Right hindlimb (tissue), 1 donor: ENCODE measurements at regions not wholly inside any gene's neighbourhood (a gene's known extent, or its start where the extent isn't known, plus 50 kb on each side); places are given as distances from the start of the nearest gene placed in this dataset.
A peak's percentile ranks its signal among the peaks of the same experiment; 100 is the strongest.

Experiments
- DNase-seq: peaks from one replicate; pipeline ENCODE4 v3.0.0-alpha.2; 2018

- DNase-seq = no peak
These were observed 354.5 kb upstream of the DUSP10 start for GRCh38 chr1:222096476-222096772.

DNA sequence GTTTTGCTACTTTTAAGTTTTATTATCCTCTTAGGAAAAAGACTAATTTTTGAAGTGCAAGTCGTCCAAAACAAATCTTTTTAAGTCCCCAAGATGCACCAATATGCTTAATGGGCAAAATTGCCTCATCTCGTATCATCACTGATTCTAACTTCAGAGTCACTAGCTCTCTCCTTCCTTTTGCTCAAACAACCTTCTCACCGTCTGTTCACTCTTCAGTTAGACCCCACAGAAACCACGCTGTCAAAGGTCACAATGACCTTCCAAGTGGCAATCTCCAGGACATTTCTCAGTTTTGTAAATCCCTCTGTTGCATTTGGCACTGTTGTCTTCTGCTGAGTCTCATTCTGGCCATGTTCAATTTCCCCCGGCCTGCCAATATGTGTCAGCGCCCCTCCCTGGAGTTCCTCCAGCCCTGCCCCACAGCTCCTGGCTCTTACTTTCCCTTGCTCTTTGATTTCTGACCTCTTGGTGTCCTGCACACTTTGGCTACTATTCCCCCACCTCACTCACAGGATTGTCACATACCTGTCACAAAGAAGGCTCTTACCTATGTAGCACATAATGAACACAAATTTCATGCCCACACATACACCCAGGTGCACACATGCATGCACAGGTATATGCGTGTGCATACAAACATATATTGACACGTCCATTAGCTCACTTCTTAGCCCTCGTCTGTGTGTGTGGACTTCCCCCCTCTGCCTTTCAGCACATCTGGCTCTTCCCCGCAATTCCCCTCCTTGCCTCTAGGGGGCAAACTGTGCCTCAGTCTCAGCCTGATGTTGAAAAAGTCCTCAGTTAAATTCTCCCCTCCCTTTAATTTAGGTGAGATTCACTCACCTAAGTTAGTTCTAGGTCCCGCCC is 354.0 kb upstream of the DUSP10 start:
- no peak for DNase-seq

- DNase-seq = no peak
These were observed 351.6 kb upstream of the DUSP10 start for GRCh38 chr1:222093518-222093917.

GRCh38 chr1:222090103-222090502 is 348.2 kb upstream of the DUSP10 start:
- no peak for DNase-seq

DNA sequence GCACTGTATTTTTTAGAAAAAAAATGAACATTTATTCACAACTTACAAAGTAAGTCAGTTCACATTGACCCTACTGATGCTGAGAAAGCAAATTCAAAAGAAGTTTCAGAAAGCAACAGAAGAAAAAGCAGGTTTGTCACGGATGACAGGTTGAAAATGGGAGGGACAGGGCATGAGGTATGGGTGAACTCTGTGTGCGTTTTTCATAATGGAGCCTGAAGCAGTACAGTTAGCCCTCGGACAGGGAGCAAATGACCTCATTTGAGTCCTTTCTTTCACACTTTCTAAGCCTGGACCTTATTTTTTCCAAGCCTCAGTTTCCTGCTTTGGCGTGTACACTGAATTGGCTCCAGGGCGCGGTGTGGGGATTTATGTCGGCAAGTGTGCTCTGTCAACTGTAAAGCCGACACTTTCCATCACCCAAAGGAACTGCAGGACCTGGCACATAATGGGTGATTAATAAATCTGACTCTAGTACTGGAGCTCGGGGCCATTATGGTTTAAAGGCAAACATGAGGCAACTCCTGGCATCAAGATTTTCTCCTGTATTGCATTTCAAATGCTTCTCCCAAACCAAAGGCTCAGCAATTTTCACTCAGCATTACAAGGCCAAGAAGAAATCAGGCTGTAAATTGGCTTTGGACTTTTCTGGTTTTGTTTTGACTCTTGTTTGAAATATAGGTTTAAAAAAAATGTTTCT is 345.5 kb upstream of the DUSP10 start:
- DNase-seq = no peak

GRCh38 chr1:222084996-222085395 is 343.1 kb upstream of the DUSP10 start:
- DNase-seq = no peak

DNA sequence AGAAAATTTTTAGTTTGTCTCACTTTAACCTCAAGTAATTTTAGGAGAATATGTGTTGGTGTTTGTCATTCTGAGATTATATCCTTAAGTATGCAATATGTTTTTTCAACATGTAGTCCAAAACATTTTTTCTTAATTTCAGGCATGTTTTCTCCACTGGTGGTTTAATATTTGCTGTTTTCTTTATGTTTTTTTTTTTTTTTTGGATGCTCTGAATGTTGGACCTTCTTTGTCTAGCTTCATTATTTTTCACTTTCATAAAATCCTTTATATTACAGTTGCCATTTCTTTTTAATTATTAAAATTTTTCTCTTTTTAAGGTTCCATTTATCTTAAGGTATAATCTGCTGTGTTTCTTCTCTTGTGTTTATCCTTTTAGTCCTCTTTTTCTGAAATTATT is 342.2 kb upstream of the DUSP10 start:
- no peak for DNase-seq

- DNase-seq = no peak
These were observed 340.0 kb upstream of the DUSP10 start for GRCh38 chr1:222081859-222082258.

DNA sequence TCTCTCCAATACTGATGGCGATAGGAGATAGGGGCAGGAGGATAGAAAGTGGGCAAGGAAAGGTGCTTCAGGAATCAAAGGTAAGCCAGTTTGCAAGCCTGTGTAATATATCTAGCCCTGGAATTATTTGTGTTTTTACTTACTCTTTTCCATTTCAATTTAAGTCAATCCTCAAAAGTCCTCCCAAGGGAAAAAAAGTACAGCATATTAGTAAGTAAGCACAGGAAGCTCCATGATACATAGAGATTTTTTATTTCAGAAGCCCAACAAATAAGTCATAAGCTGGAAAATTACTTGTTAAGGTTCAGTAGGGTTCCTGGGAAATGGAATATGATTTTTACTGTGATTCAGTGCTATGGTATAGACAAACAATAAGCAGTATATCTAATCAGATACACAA is 337.7 kb upstream of the DUSP10 start:
- no peak for DNase-seq

DNA sequence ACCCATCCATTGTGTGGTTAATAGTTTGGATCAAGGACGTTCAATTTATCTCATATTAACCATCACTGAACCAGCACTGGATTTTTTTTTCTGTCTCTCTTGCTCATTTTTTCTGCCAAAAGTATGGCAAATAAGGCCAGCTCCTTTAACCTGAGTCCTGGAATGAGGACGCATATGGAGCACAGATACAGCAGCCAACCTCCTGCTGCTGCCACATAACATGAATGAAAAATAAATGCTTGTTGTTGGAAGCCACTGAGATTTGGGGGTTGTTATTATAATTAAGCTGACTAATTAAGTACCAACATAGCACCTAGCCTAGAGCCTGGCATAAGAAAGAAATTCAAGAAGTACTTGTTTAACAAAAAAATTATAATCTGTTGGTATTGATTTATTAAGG is 335.3 kb upstream of the DUSP10 start:
- no peak for DNase-seq

DNA sequence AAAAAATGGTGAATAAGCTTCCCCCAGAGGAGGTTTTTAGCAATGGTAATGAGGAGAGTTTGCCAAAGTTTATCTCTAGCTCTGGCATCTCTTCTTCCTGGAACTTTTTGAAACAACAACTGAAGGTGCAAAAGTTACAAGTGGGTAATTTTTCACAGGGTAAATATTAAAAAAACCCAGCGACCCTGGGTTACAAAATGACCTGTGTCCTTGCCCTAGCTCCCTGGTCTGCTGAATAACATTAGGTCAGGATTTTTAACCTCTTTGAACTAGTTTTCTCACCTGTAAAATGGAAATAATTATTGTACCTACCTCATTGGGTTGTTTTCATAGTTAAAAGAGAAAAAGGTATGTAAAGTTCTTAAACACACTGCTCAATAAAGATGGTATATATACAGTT is 332.4 kb upstream of the DUSP10 start:
- DNase-seq = no peak

- peak; percentile 28 for DNase-seq
These were observed 331.6 kb upstream of the DUSP10 start for GRCh38 chr1:222073307-222073995.

DNA sequence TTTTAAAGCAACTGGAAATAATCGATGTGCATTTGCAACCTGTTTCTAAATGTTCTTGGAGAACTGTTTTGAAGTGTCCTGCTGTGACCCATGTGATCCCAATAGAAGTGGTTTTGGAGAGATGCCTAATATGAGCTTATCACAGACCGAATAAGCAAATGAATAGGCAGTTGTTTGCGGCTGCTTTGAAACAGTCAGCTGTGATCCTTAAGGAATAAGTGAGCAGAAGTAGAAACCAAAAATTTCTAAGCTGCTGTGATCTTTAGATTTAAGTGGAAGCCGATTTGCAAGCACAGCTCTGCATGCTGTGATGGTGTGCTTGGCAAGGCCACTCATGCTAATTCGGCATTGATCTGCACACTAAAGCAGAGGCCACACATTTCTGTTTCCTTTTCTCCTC is 329.5 kb upstream of the DUSP10 start:
- DNase-seq = no peak

GRCh38 chr1:222068937-222069336 is 327.0 kb upstream of the DUSP10 start:
- DNase-seq = no peak

DNA sequence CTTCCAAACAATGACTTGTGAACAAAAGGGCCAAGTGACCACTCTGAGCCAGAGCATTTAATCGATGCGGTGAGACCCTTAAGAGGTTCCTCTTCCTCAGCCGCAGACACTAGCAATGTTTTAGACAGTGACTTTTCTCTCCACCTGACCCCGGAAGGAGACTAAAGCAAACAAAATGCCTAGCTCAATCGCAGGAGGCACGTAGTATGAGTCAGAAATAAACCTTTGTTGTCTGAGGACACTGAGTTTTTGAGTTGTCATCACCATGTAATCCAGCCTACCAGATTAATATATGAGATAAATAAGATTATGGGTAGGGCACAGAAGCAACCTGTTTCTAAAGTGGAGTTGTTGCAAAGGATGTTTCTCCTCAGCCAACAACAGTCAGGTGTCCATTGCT is 326.2 kb upstream of the DUSP10 start:
- DNase-seq = no peak

DNA sequence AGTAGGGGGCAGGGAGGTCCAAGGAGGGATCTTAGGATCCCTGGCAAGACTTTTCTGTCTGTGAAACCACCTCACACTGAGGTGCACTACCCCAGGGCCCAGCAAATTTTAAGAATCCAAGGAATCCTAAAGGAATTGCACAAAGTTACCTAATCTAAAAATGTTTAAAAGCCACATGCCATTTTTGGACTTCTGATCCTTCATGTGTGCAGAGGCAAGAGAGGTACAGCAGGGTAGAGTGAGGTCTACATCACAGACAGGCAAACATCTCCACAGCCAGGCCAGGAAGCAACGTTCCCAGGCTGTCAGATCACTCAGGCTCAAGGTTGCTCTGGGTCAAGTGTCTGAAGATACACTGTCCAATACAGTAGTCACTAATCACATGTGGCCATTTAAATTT is 324.6 kb upstream of the DUSP10 start:
- no peak for DNase-seq

GRCh38 chr1:222065234-222065633 is 323.3 kb upstream of the DUSP10 start:
- no peak for DNase-seq

GRCh38 chr1:222064388-222065211 is 322.7 kb upstream of the DUSP10 start:
- no peak for DNase-seq

DNA sequence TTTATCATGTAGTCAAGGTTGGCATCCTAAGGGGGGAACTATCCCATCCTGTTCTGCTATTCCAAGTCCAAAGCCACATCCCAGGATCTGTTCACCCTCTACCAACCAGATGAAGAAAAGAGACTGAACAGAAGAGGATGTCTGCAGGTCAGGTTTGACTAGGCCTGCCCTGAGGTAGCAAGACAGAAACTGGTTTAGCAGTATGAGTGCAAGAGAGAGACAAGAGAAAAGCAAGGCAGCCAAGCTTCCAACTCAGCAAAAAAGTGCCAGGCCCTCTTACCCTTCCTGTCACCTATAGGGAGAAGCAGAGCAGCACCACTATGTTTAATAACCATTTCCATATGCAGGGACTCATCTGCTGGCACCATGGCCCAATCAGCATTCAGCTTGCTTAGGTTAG is 320.8 kb upstream of the DUSP10 start:
- no peak for DNase-seq

GRCh38 chr1:222061711-222062359 is 319.9 kb upstream of the DUSP10 start:
- DNase-seq = no peak

GRCh38 chr1:222060210-222060916 is 318.5 kb upstream of the DUSP10 start:
- DNase-seq = no peak

DNA sequence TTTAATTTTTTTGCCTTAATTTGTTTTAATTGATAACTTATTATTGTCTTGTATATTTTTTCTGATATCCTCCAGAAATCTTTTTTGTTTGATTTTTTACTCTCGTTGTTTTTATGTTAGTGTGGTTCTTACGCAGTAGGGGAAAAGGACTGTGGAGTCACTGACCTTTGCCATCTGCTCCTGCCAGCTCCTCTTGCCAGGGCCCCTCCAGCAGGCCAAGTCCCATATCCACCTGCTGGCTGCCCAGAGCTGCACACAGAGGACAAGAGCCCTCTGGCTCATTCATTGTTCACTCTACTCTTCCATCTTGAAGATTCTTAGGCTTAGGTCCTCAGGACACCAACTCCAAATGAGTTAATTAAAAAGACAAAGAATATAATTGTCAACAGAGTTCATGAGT is 316.4 kb upstream of the DUSP10 start:
- no peak for DNase-seq
